COLO829 (cell line): ENCODE measurements at regions not wholly inside any gene's neighbourhood (a gene's known extent, or its start where the extent isn't known, plus 50 kb on each side); places are given as distances from the start of the nearest gene placed in this dataset.
"Not testable (repeated sequence)": the region's sequence is repeated elsewhere in the genome, so short reads cannot be mapped to it uniquely, and the experiment has no call there.

Experiments used
- DNase-seq: peaks from one replicate; pipeline ENCODE4 v3.0.0; 2012; ENCODE audit warnings: low spot score

DNA sequence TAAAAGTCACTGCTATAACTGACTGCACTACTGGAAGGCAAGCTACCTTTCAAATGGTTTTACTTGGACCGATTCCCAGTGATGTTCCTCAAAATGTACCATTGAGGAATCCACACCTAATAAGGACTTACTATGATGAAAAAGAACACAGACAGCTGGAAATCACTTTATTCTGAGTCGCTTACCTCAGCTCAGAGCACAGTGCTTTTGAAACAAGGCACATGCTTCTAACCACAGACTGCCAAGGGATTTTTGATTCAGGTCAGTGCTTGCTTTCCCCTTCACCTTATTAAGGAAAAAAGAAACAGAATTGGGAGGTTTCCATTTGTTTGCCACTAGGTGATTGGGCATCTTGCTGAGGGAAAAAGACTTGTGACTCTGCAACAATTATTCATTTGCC lies 707.5 kb upstream of the FSHR start:
- no peak for DNase-seq

GRCh38 chr2:49860834-49861233 lies 706.5 kb upstream of the FSHR start:
- DNase-seq = no peak

- no peak for DNase-seq
Measured at GRCh38 chr2:49860170-49860569, 705.9 kb upstream of the FSHR start.

- no peak for DNase-seq
Measured at GRCh38 chr2:49858657-49859056, 704.3 kb upstream of the FSHR start.

DNA sequence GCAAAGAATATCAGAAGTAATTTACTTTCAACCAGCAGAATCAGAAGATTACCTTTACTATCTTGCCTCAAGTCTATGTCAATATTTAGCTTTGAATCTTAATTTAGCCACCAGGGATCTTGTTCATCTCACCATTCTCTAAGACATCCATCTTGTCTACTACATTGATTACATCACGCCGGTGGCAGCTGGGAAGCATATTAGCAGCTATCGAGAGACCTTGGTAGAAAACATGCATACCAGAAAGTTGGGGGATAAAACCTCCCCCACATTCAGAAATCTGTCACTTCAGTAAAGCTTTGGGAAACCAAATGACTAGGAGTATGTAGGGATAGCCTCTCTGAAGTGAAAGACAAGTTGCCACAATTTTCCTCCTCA lies 703.8 kb upstream of the FSHR start:
- DNase-seq = no peak

DNA sequence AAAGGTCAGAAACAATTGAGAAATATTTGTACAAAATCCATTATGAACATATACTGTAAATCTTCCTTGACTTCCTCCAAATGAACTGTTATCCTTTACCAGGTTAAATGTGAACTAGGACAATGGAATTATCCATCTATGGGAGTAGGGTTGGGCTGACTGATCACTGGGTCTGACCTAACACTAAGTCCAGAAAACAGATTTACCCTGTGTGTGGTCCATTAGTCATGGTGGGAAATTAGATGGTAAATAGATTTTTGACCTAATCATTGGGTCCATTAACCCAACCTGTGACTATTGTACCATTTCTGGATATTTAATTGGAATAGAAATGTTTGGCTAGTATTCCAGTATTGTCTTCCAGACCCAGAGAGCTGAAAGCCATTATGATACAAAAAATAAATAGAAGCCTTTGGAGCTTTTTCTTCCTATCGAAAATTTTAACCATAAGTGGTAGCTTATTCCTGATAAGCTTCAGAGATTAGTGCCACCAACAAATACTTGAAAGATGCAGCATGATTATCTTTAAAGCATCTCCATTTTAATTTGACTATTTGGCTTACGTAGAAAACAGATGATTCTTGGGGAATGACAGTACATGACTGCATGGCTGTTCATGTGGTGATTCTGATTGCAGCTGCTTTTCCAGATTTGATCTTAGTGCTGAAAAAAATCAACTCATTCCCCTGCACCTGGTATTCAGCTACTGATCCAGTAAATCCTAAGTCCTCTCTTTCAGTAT lies 703.2 kb upstream of the FSHR start:
- no peak for DNase-seq

GRCh38 chr2:49845671-49846070 lies 691.4 kb upstream of the FSHR start:
- no peak for DNase-seq

- DNase-seq = no peak
Measured at GRCh38 chr2:49845021-49845420, 690.7 kb upstream of the FSHR start.

GRCh38 chr2:49844113-49844512 lies 689.8 kb upstream of the FSHR start:
- not testable (repeated sequence) for DNase-seq

DNA sequence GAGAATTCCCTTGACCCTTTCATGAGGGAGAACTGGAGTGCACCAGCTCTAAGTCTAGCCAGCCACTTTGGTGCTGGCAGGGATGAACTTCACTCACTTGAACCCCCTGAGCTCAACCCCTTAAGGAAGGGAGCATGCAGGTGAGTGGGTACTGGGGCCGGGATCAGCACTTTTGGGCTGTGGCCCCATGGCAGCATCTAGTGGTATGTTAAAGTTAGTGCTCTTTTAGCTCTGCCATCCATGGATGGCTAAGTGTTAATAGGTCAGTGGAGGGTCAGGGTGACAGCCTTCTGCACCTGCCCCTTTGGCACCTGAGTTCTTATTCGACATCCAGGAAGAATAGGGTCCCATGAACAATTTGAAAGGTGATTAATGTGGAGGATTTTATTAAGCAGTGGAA lies 689.0 kb upstream of the FSHR start:
- no peak for DNase-seq

- no peak for DNase-seq
Measured at GRCh38 chr2:49840428-49840975, 686.2 kb upstream of the FSHR start.

GRCh38 chr2:49839818-49840217 lies 685.5 kb upstream of the FSHR start:
- DNase-seq = no peak

DNA sequence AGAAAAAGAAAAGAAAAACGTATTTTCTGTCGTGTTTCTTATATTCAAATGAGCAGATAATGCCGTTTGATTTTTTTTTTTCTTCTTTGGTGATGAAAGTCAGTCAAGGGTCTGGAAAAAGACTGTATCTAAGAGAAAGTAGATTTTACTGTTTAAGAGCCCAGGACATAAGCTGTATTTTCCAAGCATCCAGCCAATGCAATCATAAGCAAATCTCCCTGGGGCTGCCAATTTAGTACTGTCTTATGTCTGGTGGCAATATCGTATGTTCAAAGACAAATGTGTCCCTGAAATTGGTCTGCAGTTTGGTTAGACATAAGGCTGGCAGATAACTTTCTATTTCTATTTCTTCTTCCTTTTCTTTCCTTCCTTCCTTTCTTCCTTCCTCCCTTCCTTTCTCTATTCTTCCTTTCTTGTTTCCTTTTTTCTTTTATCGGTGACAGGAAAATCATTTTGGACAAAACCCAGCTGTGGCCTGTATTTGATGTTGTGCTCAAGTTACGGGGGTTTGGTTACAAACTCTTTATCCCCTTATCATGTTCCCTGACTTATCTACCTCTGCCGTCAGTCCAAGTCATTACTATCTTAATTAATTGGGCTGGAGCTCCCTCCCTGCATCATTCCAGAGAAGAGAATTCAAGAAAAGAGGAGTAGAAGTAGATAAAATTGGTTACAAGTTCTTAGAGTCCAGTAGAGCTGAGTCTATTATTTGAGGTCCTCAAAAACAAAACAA lies 683.4 kb upstream of the FSHR start:
- no peak for DNase-seq

DNA sequence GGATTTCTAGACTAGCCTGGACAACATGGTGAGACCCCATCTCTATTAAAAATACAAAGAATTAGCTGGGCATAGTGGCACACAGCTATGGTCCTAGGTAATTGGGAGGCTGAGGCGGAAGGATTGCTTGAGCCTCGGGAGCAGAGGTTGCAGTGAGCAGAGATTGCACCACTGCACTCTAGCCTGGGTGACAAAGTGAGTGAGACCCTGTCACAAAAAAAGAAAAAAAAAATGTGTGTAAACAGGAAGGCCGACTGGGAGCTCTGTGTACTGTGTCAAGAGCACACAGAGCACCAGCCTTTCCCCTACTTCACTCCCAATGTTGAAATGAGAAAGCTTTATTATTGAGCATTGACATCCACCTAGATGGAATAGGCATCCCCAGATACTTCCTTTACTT lies 681.7 kb upstream of the FSHR start:
- no peak for DNase-seq

DNA sequence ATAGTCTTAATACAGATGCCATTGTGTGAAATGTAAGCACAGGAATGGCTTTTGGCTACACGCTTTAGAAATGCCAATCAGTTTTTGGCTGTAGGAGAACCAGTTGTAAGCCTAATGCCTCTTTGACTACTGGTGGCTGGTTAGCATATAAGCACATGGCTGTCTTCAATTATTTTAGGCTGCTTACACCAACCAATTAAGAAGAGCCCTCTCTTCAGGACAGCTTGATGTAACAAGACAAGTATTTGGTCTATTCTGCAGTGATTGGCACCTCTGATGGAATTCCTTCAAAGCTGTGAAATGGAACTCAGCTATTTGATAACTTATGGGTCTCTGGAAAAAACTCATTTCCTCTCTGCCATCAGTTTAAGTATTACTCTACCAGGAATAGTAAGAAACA lies 680.1 kb upstream of the FSHR start:
- DNase-seq = no peak

DNA sequence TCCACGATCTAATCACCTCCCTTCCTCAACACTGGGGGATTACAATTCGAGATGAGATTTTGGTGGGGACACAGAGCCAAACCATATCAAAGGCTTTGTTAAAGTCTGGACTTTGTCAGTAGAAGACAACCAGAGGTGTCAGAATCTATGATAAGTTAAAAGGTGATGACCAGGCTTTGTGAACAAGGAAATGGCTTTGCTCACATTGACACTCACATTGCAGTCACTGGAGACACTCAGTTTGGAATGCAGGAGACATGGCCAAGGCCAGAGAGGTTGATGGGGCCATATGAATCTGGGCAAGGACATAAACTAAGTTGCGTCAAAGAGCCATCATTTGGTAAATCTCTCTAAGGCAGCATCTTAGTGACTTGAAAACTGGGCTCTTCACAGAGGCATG lies 678.2 kb upstream of the FSHR start:
- no peak for DNase-seq

GRCh38 chr2:49831698-49832367 lies 677.5 kb upstream of the FSHR start:
- no peak for DNase-seq

DNA sequence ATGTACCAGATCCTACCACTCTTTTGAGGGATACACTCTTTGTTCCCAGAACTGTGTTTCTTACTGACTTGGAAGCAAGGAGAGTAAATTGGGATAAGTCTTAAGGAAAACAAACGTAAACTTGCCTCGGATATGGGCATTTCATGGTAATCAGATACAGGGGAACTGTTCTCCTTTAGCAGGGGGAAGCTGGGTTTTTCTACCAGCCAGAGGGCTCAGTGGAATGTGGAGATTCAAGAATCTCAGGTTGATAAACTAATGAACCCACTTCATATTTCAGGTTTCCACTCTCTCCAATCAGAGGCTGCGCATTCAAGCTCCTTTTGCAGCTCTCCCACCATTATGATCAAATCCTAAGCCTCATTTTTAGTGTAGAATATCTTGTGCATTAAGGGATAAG lies 676.5 kb upstream of the FSHR start:
- DNase-seq = no peak

- DNase-seq = no peak
Measured at GRCh38 chr2:49827366-49827765, 673.1 kb upstream of the FSHR start.

DNA sequence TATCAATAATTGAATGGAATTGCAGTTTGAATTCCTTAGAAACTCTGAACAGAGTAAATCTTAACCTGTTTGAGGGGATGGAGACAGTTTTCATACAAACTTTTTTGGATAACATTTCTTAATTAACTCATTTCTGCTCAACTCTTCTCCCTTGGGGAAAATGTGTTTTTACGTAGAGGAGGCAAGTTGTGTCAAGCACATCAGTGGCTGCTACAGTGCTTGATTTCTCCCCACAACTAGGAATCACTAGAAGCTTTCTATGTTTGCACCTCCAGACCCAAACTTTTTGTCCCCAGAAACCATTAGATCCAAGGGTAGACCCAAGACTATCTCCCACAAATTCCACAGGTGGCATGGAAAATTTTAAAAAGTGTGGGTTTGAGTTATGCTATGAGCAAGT lies 658.9 kb upstream of the FSHR start:
- no peak for DNase-seq

- DNase-seq = no peak
Measured at GRCh38 chr2:49812730-49813129, 658.4 kb upstream of the FSHR start.

DNA sequence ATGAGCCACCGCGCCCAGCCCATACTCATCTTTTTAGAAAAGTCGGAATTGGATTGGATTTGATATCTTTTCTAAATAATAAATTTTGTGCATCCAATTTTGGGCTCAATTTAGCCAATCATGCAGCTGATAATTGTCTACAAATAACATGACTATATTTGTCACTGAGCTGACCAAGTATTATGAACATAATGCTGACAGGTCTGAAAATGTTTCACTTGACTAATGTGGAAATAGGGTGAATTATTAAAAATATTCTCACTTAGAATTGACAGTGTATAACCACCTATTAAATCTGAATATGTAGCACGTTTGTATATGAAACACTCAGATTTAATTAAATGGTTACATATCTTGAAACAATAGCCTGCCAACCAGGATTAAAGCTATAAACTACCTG lies 657.2 kb upstream of the FSHR start:
- no peak for DNase-seq

DNA sequence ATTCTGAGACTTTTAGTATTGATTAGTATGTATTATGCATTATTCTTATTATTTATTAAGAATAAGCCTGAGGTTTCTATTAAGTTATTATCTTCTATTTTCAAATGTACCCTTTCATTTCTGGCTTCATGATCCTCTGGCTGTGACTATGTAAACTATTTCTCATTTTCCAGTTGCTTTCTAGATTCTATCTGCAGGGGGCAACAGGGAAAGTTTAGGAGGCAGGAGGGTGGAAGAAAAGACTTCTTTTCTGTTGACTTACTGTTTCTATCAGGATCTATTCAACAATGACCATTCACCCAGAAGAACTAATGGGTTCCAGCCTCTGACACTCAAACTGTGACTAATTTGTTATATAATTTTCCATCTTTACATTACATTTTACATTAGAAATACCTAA lies 653.4 kb upstream of the FSHR start:
- no peak for DNase-seq
